Neural cell (in vitro differentiated cells): ENCODE measurements at regions not wholly inside any gene's neighbourhood (a gene's known extent, or its start where the extent isn't known, plus 50 kb on each side); places are given as distances from the start of the nearest gene placed in this dataset.

Experiments used
- EP300 ChIP-seq: fragments of 450-650 bp; conservative IDR thresholded peaks from 2 replicates; pipeline ENCODE4 v1.6.1; 2014; ENCODE audit warnings: antibody characterized with exemption, mild to moderate bottlenecking, moderate library complexity; ENCODE audit not compliant: poor library complexity, severe bottlenecking
- EZH2 ChIP-seq: fragments of 200-600, 300-800 bp; shearing (Covaris generic), sonication (generic); IDR thresholded peaks from 2 replicates; pipeline ENCODE4 v1.6.1; 2014; ENCODE audit warnings: antibody characterized with exemption, low read length, borderline replicate concordance, mild to moderate bottlenecking; ENCODE audit not compliant: insufficient read depth, poor library complexity, severe bottlenecking
- POLR2AphosphoS5 ChIP-seq: IDR thresholded peaks from 2 replicates; pipeline ENCODE4 v1.6.1; 2012
- RAD21 ChIP-seq: fragments of 450-650 bp; conservative IDR thresholded peaks from 2 replicates; pipeline ENCODE4 v1.6.1; 2014; ENCODE audit warnings: antibody characterized with exemption, mild to moderate bottlenecking, moderate library complexity
- TAF1 ChIP-seq: IDR thresholded peaks from 2 replicates; pipeline ENCODE4 v1.6.1; 2012; ENCODE audit warnings: low read depth
- TF ChIP-seq, protein P1 (sequence below): fragments of 450-650 bp; IDR thresholded peaks from 2 replicates; pipeline ENCODE4 v1.5.1; 2014; ENCODE audit warnings: antibody characterized with exemption, mild to moderate bottlenecking, moderate library complexity; ENCODE audit not compliant: poor library complexity, severe bottlenecking
- TF ChIP-seq, protein P2 (sequence below): IDR thresholded peaks from 2 replicates; pipeline ENCODE4 v1.6.1; 2012; ENCODE audit warnings: borderline replicate concordance

GRCh38 chr5:54721951-54722654, 204.5 kb downstream of the SNX18 start:
- TF ChIP-seq, protein P1, sequence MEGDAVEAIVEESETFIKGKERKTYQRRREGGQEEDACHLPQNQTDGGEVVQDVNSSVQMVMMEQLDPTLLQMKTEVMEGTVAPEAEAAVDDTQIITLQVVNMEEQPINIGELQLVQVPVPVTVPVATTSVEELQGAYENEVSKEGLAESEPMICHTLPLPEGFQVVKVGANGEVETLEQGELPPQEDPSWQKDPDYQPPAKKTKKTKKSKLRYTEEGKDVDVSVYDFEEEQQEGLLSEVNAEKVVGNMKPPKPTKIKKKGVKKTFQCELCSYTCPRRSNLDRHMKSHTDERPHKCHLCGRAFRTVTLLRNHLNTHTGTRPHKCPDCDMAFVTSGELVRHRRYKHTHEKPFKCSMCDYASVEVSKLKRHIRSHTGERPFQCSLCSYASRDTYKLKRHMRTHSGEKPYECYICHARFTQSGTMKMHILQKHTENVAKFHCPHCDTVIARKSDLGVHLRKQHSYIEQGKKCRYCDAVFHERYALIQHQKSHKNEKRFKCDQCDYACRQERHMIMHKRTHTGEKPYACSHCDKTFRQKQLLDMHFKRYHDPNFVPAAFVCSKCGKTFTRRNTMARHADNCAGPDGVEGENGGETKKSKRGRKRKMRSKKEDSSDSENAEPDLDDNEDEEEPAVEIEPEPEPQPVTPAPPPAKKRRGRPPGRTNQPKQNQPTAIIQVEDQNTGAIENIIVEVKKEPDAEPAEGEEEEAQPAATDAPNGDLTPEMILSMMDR, result no peak
- TF ChIP-seq RAD21 (no peak), TAF1 (no peak), POLR2AphosphoS5 (no peak), EZH2 (no peak), EP300 (no peak)
- TF ChIP-seq, protein P2, sequence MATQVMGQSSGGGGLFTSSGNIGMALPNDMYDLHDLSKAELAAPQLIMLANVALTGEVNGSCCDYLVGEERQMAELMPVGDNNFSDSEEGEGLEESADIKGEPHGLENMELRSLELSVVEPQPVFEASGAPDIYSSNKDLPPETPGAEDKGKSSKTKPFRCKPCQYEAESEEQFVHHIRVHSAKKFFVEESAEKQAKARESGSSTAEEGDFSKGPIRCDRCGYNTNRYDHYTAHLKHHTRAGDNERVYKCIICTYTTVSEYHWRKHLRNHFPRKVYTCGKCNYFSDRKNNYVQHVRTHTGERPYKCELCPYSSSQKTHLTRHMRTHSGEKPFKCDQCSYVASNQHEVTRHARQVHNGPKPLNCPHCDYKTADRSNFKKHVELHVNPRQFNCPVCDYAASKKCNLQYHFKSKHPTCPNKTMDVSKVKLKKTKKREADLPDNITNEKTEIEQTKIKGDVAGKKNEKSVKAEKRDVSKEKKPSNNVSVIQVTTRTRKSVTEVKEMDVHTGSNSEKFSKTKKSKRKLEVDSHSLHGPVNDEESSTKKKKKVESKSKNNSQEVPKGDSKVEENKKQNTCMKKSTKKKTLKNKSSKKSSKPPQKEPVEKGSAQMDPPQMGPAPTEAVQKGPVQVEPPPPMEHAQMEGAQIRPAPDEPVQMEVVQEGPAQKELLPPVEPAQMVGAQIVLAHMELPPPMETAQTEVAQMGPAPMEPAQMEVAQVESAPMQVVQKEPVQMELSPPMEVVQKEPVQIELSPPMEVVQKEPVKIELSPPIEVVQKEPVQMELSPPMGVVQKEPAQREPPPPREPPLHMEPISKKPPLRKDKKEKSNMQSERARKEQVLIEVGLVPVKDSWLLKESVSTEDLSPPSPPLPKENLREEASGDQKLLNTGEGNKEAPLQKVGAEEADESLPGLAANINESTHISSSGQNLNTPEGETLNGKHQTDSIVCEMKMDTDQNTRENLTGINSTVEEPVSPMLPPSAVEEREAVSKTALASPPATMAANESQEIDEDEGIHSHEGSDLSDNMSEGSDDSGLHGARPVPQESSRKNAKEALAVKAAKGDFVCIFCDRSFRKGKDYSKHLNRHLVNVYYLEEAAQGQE, result no peak
